HepG2 (cell line): ENCODE measurements at regions not wholly inside any gene's neighbourhood (a gene's known extent, or its start where the extent isn't known, plus 50 kb on each side); places are given as distances from the start of the nearest gene placed in this dataset.

Experiments used
- ATF1 ChIP-seq: IDR thresholded peaks from 2 replicates; pipeline ENCODE4 v1.6.1; 2016; ENCODE audit warnings: mild to moderate bottlenecking, control low read depth
- DMTF1 ChIP-seq: sonication (generic); formaldehyde crosslinking; IDR thresholded peaks from 2 replicates; pipeline ENCODE4 v1.4.0; 2020; ENCODE audit warnings: mild to moderate bottlenecking, missing genetic modification reagents
- MXD1 ChIP-seq: sonication (generic); formaldehyde crosslinking; IDR thresholded peaks from 2 replicates; pipeline ENCODE4 v1.4.0; 2020; ENCODE audit warnings: mild to moderate bottlenecking, missing genetic modification reagents
- NFATC3 ChIP-seq: sonication (generic); formaldehyde crosslinking; IDR thresholded peaks from 2 replicates; pipeline ENCODE4 v1.5.1; 2020; ENCODE audit warnings: mild to moderate bottlenecking, missing genetic modification reagents
- PREB ChIP-seq: sonication (generic); formaldehyde crosslinking; IDR thresholded peaks from 2 replicates; pipeline ENCODE4 v1.4.0; 2020; ENCODE audit warnings: missing genetic modification reagents
- RXRA ChIP-seq: sonication (generic); formaldehyde crosslinking; IDR thresholded peaks from 2 replicates; pipeline ENCODE4 v1.5.1; 2020; ENCODE audit warnings: missing genetic modification reagents
- ZBTB3 ChIP-seq: sonication (generic); formaldehyde crosslinking; IDR thresholded peaks from 2 replicates; pipeline ENCODE4 v1.4.0; 2020; ENCODE audit warnings: low read depth, mild to moderate bottlenecking, moderate library complexity, missing genetic modification reagents, borderline replicate concordance
- ZFY ChIP-seq: sonication (generic); formaldehyde crosslinking; IDR thresholded peaks from 2 replicates; pipeline ENCODE4 v1.4.0; 2020; ENCODE audit warnings: missing genetic modification reagents
- ZKSCAN1 ChIP-seq: fragments of 150-350 bp; IDR thresholded peaks from 2 replicates; pipeline ENCODE4 v1.6.1; 2014; ENCODE audit warnings: low read length
- ZNF333 ChIP-seq: sonication (generic); formaldehyde crosslinking; IDR thresholded peaks from 2 replicates; pipeline ENCODE4 v1.4.0; 2020; ENCODE audit warnings: mild to moderate bottlenecking, missing genetic modification reagents, borderline replicate concordance

- TF ChIP-seq ZBTB3 (CRISPR knock-in tag) (0 out of 2 replicates have a peak, but pooled peaks have one; percentile 34), NFATC3 (CRISPR knock-in tag) (0 out of 2 replicates have a peak, but pooled peaks have one; percentile 83), ZKSCAN1 (no peak), PREB (CRISPR knock-in tag) (no peak), DMTF1 (CRISPR knock-in tag) (no peak), RXRA (peak; percentile 38; the same call in 1 of the 2 replicates), ZNF333 (CRISPR knock-in tag) (no peak), ATF1 (CRISPR knock-in tag) (peak; percentile 91), MXD1 (CRISPR knock-in tag) (no peak), ZFY (peak; percentile 77)
Measured at GRCh38 chr6:26195376-26195923, 108.2 kb downstream of the HFE start (continued).
